ENCODE measurements at regions not wholly inside any gene's neighbourhood (a gene's known extent, or its start where the extent isn't known, plus 50 kb on each side); places are given as distances from the start of the nearest gene placed in this dataset.

DNA sequence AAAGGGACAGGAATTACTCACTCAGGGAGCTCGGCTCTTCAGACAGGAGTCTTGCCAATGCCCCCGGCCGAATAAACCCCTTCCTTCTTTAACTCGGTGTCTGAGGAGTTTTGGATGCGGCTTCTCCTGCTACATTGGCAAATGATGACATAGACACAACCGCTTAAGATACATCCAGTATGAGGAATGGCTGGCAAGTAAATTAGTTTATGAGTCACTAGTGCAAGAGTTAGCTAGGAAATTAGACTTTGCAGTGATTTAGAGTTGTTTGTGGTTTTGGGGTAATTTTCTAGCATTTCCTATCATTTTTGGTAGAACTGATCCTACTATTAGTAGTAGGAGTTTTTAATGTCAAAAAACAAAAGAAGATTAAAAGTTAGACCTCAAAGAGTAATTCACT, 166.2 kb downstream of the SLITRK1 start:
- Histone ChIP-seq H3K36me3 (replicated peaks; ENCODE audit: insufficient read depth, low read depth) (no peaks in the 10 kb centered on the region), H3K4me1 (ENCODE audit: insufficient read depth) (no peaks in the 10 kb centered on the region), H4K20me1 (ENCODE audit: insufficient read depth, poor library complexity, severe bottlenecking) (no peaks in the 10 kb centered on the region), H3K79me2 (no peaks in the 10 kb centered on the region), H3K9me3 (ENCODE audit: low read depth) (no peaks in the 10 kb centered on the region), H3K9me2 (replicated peaks; ENCODE audit: insufficient read depth) (no peaks in the 10 kb centered on the region), H3K4me3 (no peak overlapping the region), H2AFZ (no peak overlapping the region), H3K27me3 (no peaks in the 10 kb centered on the region), H3K27ac (no peak overlapping the region), H3K4me2 (no peak overlapping the region)
- 94% methylated on average over 6 of the region's 6 CpGs for WGBS (ENCODE audit: low lambda C conversion rate, missing lambda C conversion rate)
- no peak for DNase-seq (ENCODE audit: low spot score)
- TF ChIP-seq EZH2phosphoT487 (IDR thresholded peaks at IDR 0.05; ENCODE audit: low read depth, severe bottlenecking, unreplicated experiment) (no peak), EZH2 (IDR thresholded peaks at IDR 0.05; ENCODE audit: borderline replicate concordance) (no peak)
- TF ChIP-seq, protein P1, sequence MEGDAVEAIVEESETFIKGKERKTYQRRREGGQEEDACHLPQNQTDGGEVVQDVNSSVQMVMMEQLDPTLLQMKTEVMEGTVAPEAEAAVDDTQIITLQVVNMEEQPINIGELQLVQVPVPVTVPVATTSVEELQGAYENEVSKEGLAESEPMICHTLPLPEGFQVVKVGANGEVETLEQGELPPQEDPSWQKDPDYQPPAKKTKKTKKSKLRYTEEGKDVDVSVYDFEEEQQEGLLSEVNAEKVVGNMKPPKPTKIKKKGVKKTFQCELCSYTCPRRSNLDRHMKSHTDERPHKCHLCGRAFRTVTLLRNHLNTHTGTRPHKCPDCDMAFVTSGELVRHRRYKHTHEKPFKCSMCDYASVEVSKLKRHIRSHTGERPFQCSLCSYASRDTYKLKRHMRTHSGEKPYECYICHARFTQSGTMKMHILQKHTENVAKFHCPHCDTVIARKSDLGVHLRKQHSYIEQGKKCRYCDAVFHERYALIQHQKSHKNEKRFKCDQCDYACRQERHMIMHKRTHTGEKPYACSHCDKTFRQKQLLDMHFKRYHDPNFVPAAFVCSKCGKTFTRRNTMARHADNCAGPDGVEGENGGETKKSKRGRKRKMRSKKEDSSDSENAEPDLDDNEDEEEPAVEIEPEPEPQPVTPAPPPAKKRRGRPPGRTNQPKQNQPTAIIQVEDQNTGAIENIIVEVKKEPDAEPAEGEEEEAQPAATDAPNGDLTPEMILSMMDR (IDR thresholded peaks at IDR 0.05; ENCODE audit: poor library complexity) = no peak

- H4K20me1 ChIP-seq (ENCODE audit: insufficient read depth, poor library complexity, severe bottlenecking) = no peaks in the 10 kb centered on the region
- H3K79me2 ChIP-seq = no peaks in the 10 kb centered on the region
- 85% methylated on average over 1 of the region's 1 CpG for WGBS (ENCODE audit: low lambda C conversion rate, missing lambda C conversion rate)
- H2AFZ ChIP-seq = no peak overlapping the region
- DNase-seq (ENCODE audit: low spot score) = no peak
- H3K9me2 ChIP-seq (replicated peaks; ENCODE audit: insufficient read depth) = no peaks in the 10 kb centered on the region
- no peak overlapping the region for H3K27ac ChIP-seq
- no peak for TF ChIP-seq EZH2phosphoT487 (IDR thresholded peaks at IDR 0.05; ENCODE audit: low read depth, severe bottlenecking, unreplicated experiment)
- H3K4me3 ChIP-seq = no peak overlapping the region
- H3K9me3 ChIP-seq (ENCODE audit: low read depth) = no peaks in the 10 kb centered on the region
- no peaks in the 10 kb centered on the region for H3K36me3 ChIP-seq (replicated peaks; ENCODE audit: insufficient read depth, low read depth)
- no peaks in the 10 kb centered on the region for H3K27me3 ChIP-seq
- H3K4me1 ChIP-seq (ENCODE audit: insufficient read depth) = no peaks in the 10 kb centered on the region
- H3K4me2 ChIP-seq = no peak overlapping the region
Measured at GRCh38 chr13:83714236-83714635, 168.0 kb downstream of the SLITRK1 start.

GRCh38 chr13:83710133-83710515, 172.2 kb downstream of the SLITRK1 start:
- no peak overlapping the region for H2AFZ ChIP-seq
- TF ChIP-seq EZH2phosphoT487 (IDR thresholded peaks at IDR 0.05; ENCODE audit: low read depth, severe bottlenecking, unreplicated experiment) = no peak
- TF ChIP-seq EZH2 (IDR thresholded peaks at IDR 0.05; ENCODE audit: borderline replicate concordance) = no peak
- TF ChIP-seq, protein P1 (IDR thresholded peaks at IDR 0.05; ENCODE audit: poor library complexity) = no peak
- no peaks in the 10 kb centered on the region for H3K9me2 ChIP-seq (replicated peaks; ENCODE audit: insufficient read depth)
- no peaks in the 10 kb centered on the region for H3K27me3 ChIP-seq
- no peak overlapping the region for H3K4me2 ChIP-seq
- H3K4me1 ChIP-seq (ENCODE audit: insufficient read depth) = no peaks in the 10 kb centered on the region
- no peaks in the 10 kb centered on the region for H3K79me2 ChIP-seq
- no peaks in the 10 kb centered on the region for H3K36me3 ChIP-seq (replicated peaks; ENCODE audit: insufficient read depth, low read depth)
- H3K27ac ChIP-seq = no peak overlapping the region
- no peaks in the 10 kb centered on the region for H4K20me1 ChIP-seq (ENCODE audit: insufficient read depth, poor library complexity, severe bottlenecking)
- no peak for DNase-seq (ENCODE audit: low spot score)
- H3K9me3 ChIP-seq (ENCODE audit: low read depth) = no peaks in the 10 kb centered on the region
- no peak overlapping the region for H3K4me3 ChIP-seq

DNA sequence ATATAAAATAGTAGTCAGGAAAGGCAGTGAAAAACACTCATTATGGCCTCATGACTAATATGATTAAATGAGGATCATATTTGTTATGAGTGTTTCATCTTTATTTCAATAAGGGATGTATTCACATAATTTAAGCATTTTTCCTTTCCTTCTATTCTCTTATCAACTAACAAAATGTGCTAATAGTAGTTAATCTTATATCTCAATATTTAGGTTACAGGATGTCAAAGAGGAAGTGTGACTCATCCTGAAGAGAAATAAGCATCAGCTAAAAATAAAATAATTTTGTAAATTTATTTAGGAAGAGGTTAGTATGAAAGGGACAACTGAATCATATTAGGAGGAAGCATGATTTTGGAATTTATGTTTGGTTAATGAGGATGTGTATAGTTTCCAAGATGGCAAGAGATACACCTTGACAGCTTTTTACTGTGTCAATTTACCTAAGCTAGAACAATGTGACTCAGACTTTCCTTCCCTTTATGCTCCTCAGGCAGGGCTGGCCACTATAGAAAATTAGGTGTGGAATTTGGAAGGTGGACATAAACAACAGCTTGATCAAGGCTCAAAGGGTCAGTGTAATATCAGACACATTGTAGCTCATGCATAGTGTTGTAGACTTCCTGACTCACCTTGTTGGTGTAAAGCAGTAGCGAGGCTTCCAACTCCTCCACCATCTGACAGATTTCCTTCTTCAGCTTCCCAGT, 172.7 kb downstream of the SLITRK1 start:
- Histone ChIP-seq H2AFZ (no peak overlapping the region), H3K4me2 (no peak overlapping the region)
- 89% methylated on average over 1 of the region's 1 CpG for WGBS (ENCODE audit: low lambda C conversion rate, missing lambda C conversion rate)

More for the DNA sequence above, 172.7 kb downstream of the SLITRK1 start:
- DNase-seq (ENCODE audit: low spot score) = no peak
- H3K4me1 ChIP-seq (ENCODE audit: insufficient read depth) = no peaks in the 10 kb centered on the region
- H3K9me3 ChIP-seq (ENCODE audit: low read depth) = no peaks in the 10 kb centered on the region
- H3K36me3 ChIP-seq (replicated peaks; ENCODE audit: insufficient read depth, low read depth) = no peaks in the 10 kb centered on the region
- no peak for TF ChIP-seq EZH2phosphoT487 (IDR thresholded peaks at IDR 0.05; ENCODE audit: low read depth, severe bottlenecking, unreplicated experiment)
- TF ChIP-seq, protein P1 (IDR thresholded peaks at IDR 0.05; ENCODE audit: poor library complexity) = no peak
- no peak for TF ChIP-seq EZH2 (IDR thresholded peaks at IDR 0.05; ENCODE audit: borderline replicate concordance)
- no peaks in the 10 kb centered on the region for H3K9me2 ChIP-seq (replicated peaks; ENCODE audit: insufficient read depth)
- H3K4me3 ChIP-seq = no peak overlapping the region
- H3K27ac ChIP-seq = no peak overlapping the region
- no peaks in the 10 kb centered on the region for H3K27me3 ChIP-seq
- no peaks in the 10 kb centered on the region for H3K79me2 ChIP-seq
- no peaks in the 10 kb centered on the region for H4K20me1 ChIP-seq (ENCODE audit: insufficient read depth, poor library complexity, severe bottlenecking)

All from hepatocyte (in vitro differentiated cells).